Neural cell (in vitro differentiated cells): ENCODE measurements at regions not wholly inside any gene's neighbourhood (a gene's known extent, or its start where the extent isn't known, plus 50 kb on each side); places are given as distances from the start of the nearest gene placed in this dataset.

Source experiments
- H2AFZ ChIP-seq: fragments of 200-600, 300-800 bp; sonication (generic), shearing (Covaris generic); 2 replicates; pipeline ENCODE4 v1.6.0; 2014; ENCODE audit warnings: low read depth, mild to moderate bottlenecking, antibody characterized with exemption, low read length, moderate library complexity
- H3F3A ChIP-seq: fragments of 200-600 bp; shearing (Covaris generic); 2 replicates; pipeline ENCODE4 v1.6.1; 2016; ENCODE audit warnings: mild to moderate bottlenecking, moderate library complexity, mixed read lengths, antibody characterized with exemption, low read length; ENCODE audit not compliant: insufficient read depth, poor library complexity, severe bottlenecking
- H3K27ac ChIP-seq: fragments of 200-600, 300-800 bp; sonication (generic), shearing (Covaris generic); 2 replicates; pipeline ENCODE4 v1.5.1; 2014; ENCODE audit warnings: mild to moderate bottlenecking, low read length, moderate library complexity
- H3K27me3 ChIP-seq: fragments of 300-800, 200-600 bp; sonication (generic), shearing (Covaris generic); 2 replicates; pipeline ENCODE4 v1.6.0; 2014; ENCODE audit warnings: mild to moderate bottlenecking, low read depth, low read length, moderate library complexity; ENCODE audit not compliant: insufficient read depth
- H3K36me3 ChIP-seq: fragments of 300-800, 200-600 bp; sonication (generic), shearing (Covaris generic); 2 replicates; pipeline ENCODE4 v1.5.1; 2014; ENCODE audit warnings: mild to moderate bottlenecking, antibody characterized with exemption, low read length, moderate library complexity; ENCODE audit not compliant: insufficient read depth
- H3K4me2 ChIP-seq: fragments of 300-800, 200-600 bp; sonication (generic), shearing (Covaris generic); 2 replicates; pipeline ENCODE4 v1.6.0; 2014; ENCODE audit warnings: mild to moderate bottlenecking, low read length
- H3K4me3 ChIP-seq: fragments of 300-800, 200-600 bp; sonication (generic), shearing (Covaris generic); 2 replicates; pipeline ENCODE4 v1.5.1; 2014; ENCODE audit warnings: mild to moderate bottlenecking, low read length, moderate library complexity
- H3K79me2 ChIP-seq: fragments of 200-600 bp; shearing (Covaris generic); replicated peaks from 2 replicates; pipeline ENCODE4 v1.6.0; 2014; ENCODE audit warnings: mild to moderate bottlenecking, low read length, moderate library complexity; ENCODE audit not compliant: insufficient read depth
- H3K9ac ChIP-seq: fragments of 300-800, 200-600 bp; sonication (generic), shearing (Covaris generic); 2 replicates; pipeline ENCODE4 v1.6.1; 2016; ENCODE audit warnings: mild to moderate bottlenecking, low read length, mixed read lengths
- H3K9me2 ChIP-seq: fragments of 200-600 bp; shearing (Covaris generic); 2 replicates; pipeline ENCODE4 v1.6.1; 2016; ENCODE audit warnings: mild to moderate bottlenecking, low read length, mixed read lengths; ENCODE audit not compliant: insufficient read depth
- H3K9me3 ChIP-seq: fragments of 200-600, 300-800 bp; sonication (generic), shearing (Covaris generic); 2 replicates; pipeline ENCODE4 v1.6.1; 2016; ENCODE audit warnings: mild to moderate bottlenecking, mixed run types, low read length, moderate library complexity, mixed read lengths
- H4K20me1 ChIP-seq: fragments of 200-600 bp; shearing (Covaris generic); 2 replicates; pipeline ENCODE4 v1.6.1; 2016; ENCODE audit warnings: mild to moderate bottlenecking, mixed run types; ENCODE audit not compliant: insufficient read depth
- EP300 ChIP-seq: fragments of 450-650 bp; conservative IDR thresholded peaks from 2 replicates; pipeline ENCODE4 v1.6.1; 2014; ENCODE audit warnings: antibody characterized with exemption, mild to moderate bottlenecking, moderate library complexity; ENCODE audit not compliant: poor library complexity, severe bottlenecking
- EZH2 ChIP-seq: fragments of 200-600, 300-800 bp; shearing (Covaris generic), sonication (generic); IDR thresholded peaks from 2 replicates; pipeline ENCODE4 v1.6.1; 2014; ENCODE audit warnings: antibody characterized with exemption, low read length, borderline replicate concordance, mild to moderate bottlenecking; ENCODE audit not compliant: insufficient read depth, poor library complexity, severe bottlenecking
- MXI1 ChIP-seq: fragments of 450-650 bp; conservative IDR thresholded peaks from 2 replicates; pipeline ENCODE4 v1.6.1; 2014; ENCODE audit warnings: antibody characterized with exemption, mild to moderate bottlenecking; ENCODE audit not compliant: poor library complexity, severe bottlenecking
- POLR2AphosphoS5 ChIP-seq: IDR thresholded peaks from 2 replicates; pipeline ENCODE4 v1.6.1; 2012
- RAD21 ChIP-seq: fragments of 450-650 bp; conservative IDR thresholded peaks from 2 replicates; pipeline ENCODE4 v1.6.1; 2014; ENCODE audit warnings: antibody characterized with exemption, mild to moderate bottlenecking, moderate library complexity
- SMC3 ChIP-seq: fragments of 450-650 bp; conservative IDR thresholded peaks from 2 replicates; pipeline ENCODE4 v1.6.1; 2014; ENCODE audit warnings: antibody characterized with exemption, mild to moderate bottlenecking, moderate library complexity; ENCODE audit not compliant: poor library complexity
- TAF1 ChIP-seq: IDR thresholded peaks from 2 replicates; pipeline ENCODE4 v1.6.1; 2012; ENCODE audit warnings: low read depth
- TF ChIP-seq, protein P1 (sequence below): IDR thresholded peaks from 2 replicates; pipeline ENCODE4 v1.6.1; 2012; ENCODE audit warnings: borderline replicate concordance
- TF ChIP-seq, protein P2 (sequence below): fragments of 450-650 bp; IDR thresholded peaks from 2 replicates; pipeline ENCODE4 v1.5.1; 2014; ENCODE audit warnings: antibody characterized with exemption, mild to moderate bottlenecking, moderate library complexity; ENCODE audit not compliant: poor library complexity, severe bottlenecking

DNA sequence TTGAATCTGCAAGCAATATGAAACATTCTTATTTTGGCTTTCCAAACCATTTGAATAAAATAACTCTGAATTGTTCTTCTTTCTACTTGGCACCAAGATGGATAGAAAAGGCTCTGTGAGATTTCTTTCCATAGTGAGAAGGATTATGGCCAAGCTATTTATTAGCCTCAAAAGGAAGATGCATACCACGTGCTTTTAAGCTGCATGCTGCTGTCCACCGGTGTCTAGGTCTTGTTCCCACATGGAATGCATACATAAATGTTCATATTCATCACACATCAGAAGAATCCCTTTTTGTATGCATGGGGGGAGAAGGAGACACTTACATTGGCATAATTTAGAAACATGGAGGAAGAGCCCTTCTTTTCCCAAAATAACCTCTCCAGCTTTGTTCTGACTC is 273.4 kb downstream of the FAM76B start:
- Histone ChIP-seq H3K27me3 (no peaks in the 10 kb centered on the region), H3K4me3 (no peak overlapping the region), H3K36me3 (no peaks in the 10 kb centered on the region), H4K20me1 (no peaks in the 10 kb centered on the region), H3K9me3 (no peaks in the 10 kb centered on the region), H3K9me2 (no peaks in the 10 kb centered on the region), H3K9ac (no peak overlapping the region), H3K4me2 (no peak overlapping the region), H3K27ac (no peak overlapping the region), H3F3A (no peaks in the 10 kb centered on the region), H2AFZ (no peak overlapping the region), H3K79me2 (no peaks in the 10 kb centered on the region)
- TF ChIP-seq RAD21, result no peak
- no peak for TF ChIP-seq MXI1
- no peak for TF ChIP-seq TAF1

DNA sequence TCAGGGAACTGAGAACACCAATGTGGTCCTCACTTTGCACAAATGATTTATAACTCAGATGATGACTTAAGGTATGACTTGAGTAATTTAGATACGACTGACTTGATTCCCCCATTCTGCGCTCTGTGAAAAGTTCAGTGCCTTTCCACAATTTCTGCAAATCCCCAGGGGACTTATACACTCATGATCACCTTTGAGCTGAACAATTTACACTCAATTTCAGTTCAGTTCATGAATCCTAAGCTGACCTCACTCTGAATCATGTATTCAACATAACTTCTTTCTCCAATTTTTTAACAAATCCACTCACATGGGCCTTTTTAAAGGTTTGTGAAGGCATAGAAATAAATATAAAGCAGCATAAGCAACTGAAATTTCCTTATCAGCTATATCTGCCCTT is 274.2 kb downstream of the FAM76B start:
- no peak overlapping the region for H3K4me3 ChIP-seq
- H3K36me3 ChIP-seq, result no peaks in the 10 kb centered on the region
- TF ChIP-seq MXI1, result no peak
- no peak for TF ChIP-seq TAF1
- no peak for TF ChIP-seq EP300
- TF ChIP-seq, protein P1, sequence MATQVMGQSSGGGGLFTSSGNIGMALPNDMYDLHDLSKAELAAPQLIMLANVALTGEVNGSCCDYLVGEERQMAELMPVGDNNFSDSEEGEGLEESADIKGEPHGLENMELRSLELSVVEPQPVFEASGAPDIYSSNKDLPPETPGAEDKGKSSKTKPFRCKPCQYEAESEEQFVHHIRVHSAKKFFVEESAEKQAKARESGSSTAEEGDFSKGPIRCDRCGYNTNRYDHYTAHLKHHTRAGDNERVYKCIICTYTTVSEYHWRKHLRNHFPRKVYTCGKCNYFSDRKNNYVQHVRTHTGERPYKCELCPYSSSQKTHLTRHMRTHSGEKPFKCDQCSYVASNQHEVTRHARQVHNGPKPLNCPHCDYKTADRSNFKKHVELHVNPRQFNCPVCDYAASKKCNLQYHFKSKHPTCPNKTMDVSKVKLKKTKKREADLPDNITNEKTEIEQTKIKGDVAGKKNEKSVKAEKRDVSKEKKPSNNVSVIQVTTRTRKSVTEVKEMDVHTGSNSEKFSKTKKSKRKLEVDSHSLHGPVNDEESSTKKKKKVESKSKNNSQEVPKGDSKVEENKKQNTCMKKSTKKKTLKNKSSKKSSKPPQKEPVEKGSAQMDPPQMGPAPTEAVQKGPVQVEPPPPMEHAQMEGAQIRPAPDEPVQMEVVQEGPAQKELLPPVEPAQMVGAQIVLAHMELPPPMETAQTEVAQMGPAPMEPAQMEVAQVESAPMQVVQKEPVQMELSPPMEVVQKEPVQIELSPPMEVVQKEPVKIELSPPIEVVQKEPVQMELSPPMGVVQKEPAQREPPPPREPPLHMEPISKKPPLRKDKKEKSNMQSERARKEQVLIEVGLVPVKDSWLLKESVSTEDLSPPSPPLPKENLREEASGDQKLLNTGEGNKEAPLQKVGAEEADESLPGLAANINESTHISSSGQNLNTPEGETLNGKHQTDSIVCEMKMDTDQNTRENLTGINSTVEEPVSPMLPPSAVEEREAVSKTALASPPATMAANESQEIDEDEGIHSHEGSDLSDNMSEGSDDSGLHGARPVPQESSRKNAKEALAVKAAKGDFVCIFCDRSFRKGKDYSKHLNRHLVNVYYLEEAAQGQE, result no peak
- no peak for TF ChIP-seq SMC3
- no peak for TF ChIP-seq POLR2AphosphoS5
- TF ChIP-seq RAD21, result no peak
- TF ChIP-seq, protein P2, sequence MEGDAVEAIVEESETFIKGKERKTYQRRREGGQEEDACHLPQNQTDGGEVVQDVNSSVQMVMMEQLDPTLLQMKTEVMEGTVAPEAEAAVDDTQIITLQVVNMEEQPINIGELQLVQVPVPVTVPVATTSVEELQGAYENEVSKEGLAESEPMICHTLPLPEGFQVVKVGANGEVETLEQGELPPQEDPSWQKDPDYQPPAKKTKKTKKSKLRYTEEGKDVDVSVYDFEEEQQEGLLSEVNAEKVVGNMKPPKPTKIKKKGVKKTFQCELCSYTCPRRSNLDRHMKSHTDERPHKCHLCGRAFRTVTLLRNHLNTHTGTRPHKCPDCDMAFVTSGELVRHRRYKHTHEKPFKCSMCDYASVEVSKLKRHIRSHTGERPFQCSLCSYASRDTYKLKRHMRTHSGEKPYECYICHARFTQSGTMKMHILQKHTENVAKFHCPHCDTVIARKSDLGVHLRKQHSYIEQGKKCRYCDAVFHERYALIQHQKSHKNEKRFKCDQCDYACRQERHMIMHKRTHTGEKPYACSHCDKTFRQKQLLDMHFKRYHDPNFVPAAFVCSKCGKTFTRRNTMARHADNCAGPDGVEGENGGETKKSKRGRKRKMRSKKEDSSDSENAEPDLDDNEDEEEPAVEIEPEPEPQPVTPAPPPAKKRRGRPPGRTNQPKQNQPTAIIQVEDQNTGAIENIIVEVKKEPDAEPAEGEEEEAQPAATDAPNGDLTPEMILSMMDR, result no peak
- no peak for TF ChIP-seq EZH2
- H3K4me2 ChIP-seq, result no peak overlapping the region
- H4K20me1 ChIP-seq, result no peaks in the 10 kb centered on the region
- H3K9me2 ChIP-seq, result no peaks in the 10 kb centered on the region
- H3K79me2 ChIP-seq, result no peaks in the 10 kb centered on the region
- no peaks in the 10 kb centered on the region for H3K9me3 ChIP-seq
- H3F3A ChIP-seq, result no peaks in the 10 kb centered on the region
- no peaks in the 10 kb centered on the region for H3K27me3 ChIP-seq
- H3K9ac ChIP-seq, result no peak overlapping the region
- no peak overlapping the region for H3K27ac ChIP-seq
- no peak overlapping the region for H2AFZ ChIP-seq

DNA sequence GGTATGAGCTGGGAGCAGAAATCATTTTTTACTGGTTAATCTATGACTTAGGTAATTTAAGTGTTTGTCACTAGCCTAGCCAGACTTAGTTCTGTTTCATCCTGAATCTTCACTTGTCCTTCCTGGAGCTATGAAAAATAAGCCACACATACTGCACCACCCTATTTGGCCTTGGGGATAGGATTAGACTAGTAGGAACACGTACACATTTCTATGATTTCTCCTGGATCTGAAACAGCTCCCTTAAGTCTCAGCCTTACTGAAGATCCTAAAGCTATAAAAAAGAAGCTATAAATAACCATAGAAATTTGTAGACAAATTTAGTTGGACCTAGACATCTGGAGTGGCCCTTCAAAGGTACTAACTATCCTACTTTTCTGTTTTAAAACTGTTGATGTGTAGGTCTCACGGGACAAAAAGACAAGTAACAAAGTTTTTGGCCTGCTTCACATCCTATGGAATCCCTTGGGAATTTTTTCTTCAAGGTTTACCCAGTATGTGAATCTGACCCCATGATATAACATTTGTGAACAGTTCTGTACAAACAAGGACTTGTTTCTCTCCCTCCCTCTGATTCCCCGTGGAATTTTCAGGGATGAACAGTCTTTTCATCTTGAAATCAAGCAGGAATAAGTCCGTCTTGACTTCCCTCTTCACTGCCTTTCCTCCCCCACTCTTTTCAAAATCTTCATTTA is 275.0 kb downstream of the FAM76B start:
- Histone ChIP-seq H3K4me2 (no peak overlapping the region), H3K9me2 (no peaks in the 10 kb centered on the region), H3K9me3 (no peaks in the 10 kb centered on the region), H3K27ac (no peak overlapping the region), H3K79me2 (no peaks in the 10 kb centered on the region), H3K4me3 (no peak overlapping the region), H3F3A (no peaks in the 10 kb centered on the region), H2AFZ (no peak overlapping the region), H3K36me3 (no peaks in the 10 kb centered on the region), H4K20me1 (no peaks in the 10 kb centered on the region), H3K27me3 (no peaks in the 10 kb centered on the region), H3K9ac (no peak overlapping the region)
- no peak for TF ChIP-seq EP300
- no peak for TF ChIP-seq SMC3
- TF ChIP-seq, protein P1, result no peak
- TF ChIP-seq TAF1, result no peak
- TF ChIP-seq EZH2, result no peak
- no peak for TF ChIP-seq RAD21
- TF ChIP-seq, protein P2, result no peak
- no peak for TF ChIP-seq POLR2AphosphoS5
- TF ChIP-seq MXI1, result no peak
